Spinal cord (tissue), 9 donors: ENCODE measurements at regions not wholly inside any gene's neighbourhood (a gene's known extent, or its start where the extent isn't known, plus 50 kb on each side); places are given as distances from the start of the nearest gene placed in this dataset.
"Not testable (repeated sequence)": the region's sequence is repeated elsewhere in the genome, so short reads cannot be mapped to it uniquely, and the experiment has no call there.

Experiments used
- DNase-seq, 6 donors: peaks; one replicate each; pipeline versions ENCODE4 v3.0.0 to v3.0.0-alpha.2; 2013 to 2015; ENCODE audit warnings: low spot score in 6 of 6, low read depth in 4 of 6
- H3K27ac ChIP-seq: one replicate; pipeline ENCODE4 v1.5.1; 2013; ENCODE audit warnings: low read depth, low read length, control low read depth
- H3K27me3 ChIP-seq: one replicate; pipeline ENCODE4 v1.6.1; 2013; ENCODE audit warnings: low read length; ENCODE audit not compliant: control insufficient read depth, insufficient read depth
- H3K36me3 ChIP-seq: one replicate; pipeline ENCODE4 v1.6.1; 2013; ENCODE audit warnings: low read length; ENCODE audit not compliant: control insufficient read depth, insufficient read depth
- H3K4me1 ChIP-seq: one replicate; pipeline ENCODE4 v1.6.1; 2013; ENCODE audit warnings: low read length; ENCODE audit not compliant: control insufficient read depth, insufficient read depth
- H3K4me3 ChIP-seq: one replicate; pipeline ENCODE4 v1.5.1; 2013; ENCODE audit warnings: low read depth, low read length, control low read depth
- H3K9me3 ChIP-seq: one replicate; pipeline ENCODE4 v1.6.1; 2013; ENCODE audit warnings: low read length; ENCODE audit not compliant: control insufficient read depth, insufficient read depth
- WGBS: methylation state at CpG from one replicate; pipeline ENCODE4 v1.1.5; 2013; ENCODE audit warnings: missing lambda C conversion rate; ENCODE audit not compliant: insufficient coverage; 5-methylcytosine and 5-hydroxymethylcytosine counted together
- donor health status: healthy.

- H3K27me3 ChIP-seq: no peaks in the 10 kb centered on the region
- H3K27ac ChIP-seq: no peak overlapping the region
- peak in 1 of 6 donors; percentile 13 for DNase-seq
- H3K4me1 ChIP-seq: no peaks in the 10 kb centered on the region
- H3K9me3 ChIP-seq: no peaks in the 10 kb centered on the region
- 50% methylated on average over 1 of the region's 2 CpGs for WGBS
- no peaks in the 10 kb centered on the region for H3K36me3 ChIP-seq
- H3K4me3 ChIP-seq: no peak overlapping the region
Observed at GRCh38 chr7:82677493-82677892, 233.9 kb upstream of the CACNA2D1 start.

- no CpG with 5 or more reads among the region's 5 CpGs for WGBS
Observed at GRCh38 chr7:82676777-82677463, 233.3 kb upstream of the CACNA2D1 start.

GRCh38 chr7:82675396-82675795 is 231.8 kb upstream of the CACNA2D1 start:
- no peaks in the 10 kb centered on the region for H3K36me3 ChIP-seq
- no peak overlapping the region for H3K4me3 ChIP-seq
- no peaks in the 10 kb centered on the region for H3K4me1 ChIP-seq
- DNase-seq: no peak
- no peaks in the 10 kb centered on the region for H3K9me3 ChIP-seq
- WGBS: no CpG with 5 or more reads among the region's 2 CpGs
- no peak overlapping the region for H3K27ac ChIP-seq
- H3K27me3 ChIP-seq: no peaks in the 10 kb centered on the region

More at GRCh38 chr7:82676777-82677463, 233.3 kb upstream of the CACNA2D1 start:
- no peak overlapping the region for H3K4me3 ChIP-seq
- no peaks in the 10 kb centered on the region for H3K27me3 ChIP-seq
- H3K9me3 ChIP-seq: no peaks in the 10 kb centered on the region
- H3K36me3 ChIP-seq: no peaks in the 10 kb centered on the region
- H3K27ac ChIP-seq: no peak overlapping the region
- no peaks in the 10 kb centered on the region for H3K4me1 ChIP-seq
- DNase-seq: peak in 2 of 6 donors; percentile 58 to 67

- H3K9me3 ChIP-seq: no peaks in the 10 kb centered on the region
- no peaks in the 10 kb centered on the region for H3K27me3 ChIP-seq
- H3K27ac ChIP-seq: no peak overlapping the region
- WGBS: no CpG with 5 or more reads among the region's 1 CpG
- H3K4me1 ChIP-seq: no peaks in the 10 kb centered on the region
- H3K36me3 ChIP-seq: no peaks in the 10 kb centered on the region
- no peak overlapping the region for H3K4me3 ChIP-seq
- DNase-seq: no peak
Observed at GRCh38 chr7:82674268-82674667, 230.7 kb upstream of the CACNA2D1 start.

GRCh38 chr7:82672078-82672477 is 228.5 kb upstream of the CACNA2D1 start:
- no peak for DNase-seq
- Histone ChIP-seq H3K27me3 (no peaks in the 10 kb centered on the region), H3K27ac (no peak overlapping the region), H3K36me3 (no peaks in the 10 kb centered on the region), H3K4me1 (no peaks in the 10 kb centered on the region), H3K4me3 (no peak overlapping the region), H3K9me3 (no peaks in the 10 kb centered on the region)
- WGBS: no CpG with 5 or more reads among the region's 2 CpGs

- no CpG with 5 or more reads among the region's 1 CpG for WGBS
- Histone ChIP-seq H3K36me3 (no peaks in the 10 kb centered on the region), H3K4me3 (no peak overlapping the region), H3K9me3 (no peaks in the 10 kb centered on the region), H3K27ac (no peak overlapping the region), H3K27me3 (no peaks in the 10 kb centered on the region), H3K4me1 (no peaks in the 10 kb centered on the region)
- DNase-seq: peak in 2 of 6 donors; percentile 14 to 93
Observed at GRCh38 chr7:82669141-82669540, 225.6 kb upstream of the CACNA2D1 start.

- Histone ChIP-seq H3K4me1 (no peaks in the 10 kb centered on the region), H3K27me3 (no peaks in the 10 kb centered on the region), H3K9me3 (no peaks in the 10 kb centered on the region), H3K36me3 (no peaks in the 10 kb centered on the region), H3K4me3 (no peak overlapping the region), H3K27ac (no peak overlapping the region)
- peak in 1 of 6 donors; percentile 73 for DNase-seq
- WGBS: 75% methylated on average over 1 of the region's 2 CpGs
Observed at GRCh38 chr7:82668676-82669075, 225.1 kb upstream of the CACNA2D1 start.

GRCh38 chr7:82665966-82666507 is 222.5 kb upstream of the CACNA2D1 start:
- Histone ChIP-seq H3K4me1 (no peaks in the 10 kb centered on the region), H3K27me3 (no peaks in the 10 kb centered on the region), H3K4me3 (no peak overlapping the region), H3K9me3 (no peaks in the 10 kb centered on the region), H3K27ac (no peak overlapping the region), H3K36me3 (no peaks in the 10 kb centered on the region)
- 90% methylated on average over 3 of the region's 5 CpGs for WGBS
- DNase-seq: peak in 1 of 6 donors; percentile 87

GRCh38 chr7:82655965-82656364 is 212.4 kb upstream of the CACNA2D1 start:
- no CpG with 5 or more reads among the region's 1 CpG for WGBS
- no peak for DNase-seq
- Histone ChIP-seq H3K36me3 (no peaks in the 10 kb centered on the region), H3K27me3 (no peaks in the 10 kb centered on the region), H3K4me3 (no peak overlapping the region), H3K4me1 (no peaks in the 10 kb centered on the region), H3K27ac (no peak overlapping the region), H3K9me3 (no peaks in the 10 kb centered on the region)

- H3K4me3 ChIP-seq, H3K27me3 ChIP-seq, H3K4me1 ChIP-seq, H3K36me3 ChIP-seq, H3K9me3 ChIP-seq, DNase-seq, H3K27ac ChIP-seq: not testable (repeated sequence)
- 94% methylated on average over 9 of the region's 10 CpGs for WGBS
Observed at GRCh38 chr7:82650095-82650494, 206.5 kb upstream of the CACNA2D1 start.
